Fibroblast of mammary gland (primary cell): ENCODE measurements at regions not wholly inside any gene's neighbourhood (a gene's known extent, or its start where the extent isn't known, plus 50 kb on each side); places are given as distances from the start of the nearest gene placed in this dataset.

Experiments
- DNase-seq: peaks from one replicate; pipeline ENCODE4 v3.0.0-alpha.2; 2010; ENCODE audit warnings: low read depth
- H3K4me3 ChIP-seq: 2 replicates; pipeline ENCODE4 v1.5.1; 2011; ENCODE audit warnings: low read depth, mild to moderate bottlenecking, low read length, moderate library complexity; ENCODE audit not compliant: control insufficient read depth
- TF ChIP-seq, protein P1 (sequence below): conservative IDR thresholded peaks from 2 replicates; pipeline ENCODE4 v1.5.1; 2011; ENCODE audit warnings: low read depth, low read length, inconsistent platforms; ENCODE audit not compliant: control insufficient read depth, insufficient read depth

GRCh38 chr2:146130290-146130689, 1610.4 kb upstream of the ZEB2 start:
- H3K4me3 ChIP-seq = no peak overlapping the region
- TF ChIP-seq, protein P1, sequence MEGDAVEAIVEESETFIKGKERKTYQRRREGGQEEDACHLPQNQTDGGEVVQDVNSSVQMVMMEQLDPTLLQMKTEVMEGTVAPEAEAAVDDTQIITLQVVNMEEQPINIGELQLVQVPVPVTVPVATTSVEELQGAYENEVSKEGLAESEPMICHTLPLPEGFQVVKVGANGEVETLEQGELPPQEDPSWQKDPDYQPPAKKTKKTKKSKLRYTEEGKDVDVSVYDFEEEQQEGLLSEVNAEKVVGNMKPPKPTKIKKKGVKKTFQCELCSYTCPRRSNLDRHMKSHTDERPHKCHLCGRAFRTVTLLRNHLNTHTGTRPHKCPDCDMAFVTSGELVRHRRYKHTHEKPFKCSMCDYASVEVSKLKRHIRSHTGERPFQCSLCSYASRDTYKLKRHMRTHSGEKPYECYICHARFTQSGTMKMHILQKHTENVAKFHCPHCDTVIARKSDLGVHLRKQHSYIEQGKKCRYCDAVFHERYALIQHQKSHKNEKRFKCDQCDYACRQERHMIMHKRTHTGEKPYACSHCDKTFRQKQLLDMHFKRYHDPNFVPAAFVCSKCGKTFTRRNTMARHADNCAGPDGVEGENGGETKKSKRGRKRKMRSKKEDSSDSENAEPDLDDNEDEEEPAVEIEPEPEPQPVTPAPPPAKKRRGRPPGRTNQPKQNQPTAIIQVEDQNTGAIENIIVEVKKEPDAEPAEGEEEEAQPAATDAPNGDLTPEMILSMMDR = no peak
- no peak for DNase-seq

- TF ChIP-seq, protein P1 = no peak
- DNase-seq = no peak
- H3K4me3 ChIP-seq = no peak overlapping the region
These were observed 1609.3 kb upstream of the ZEB2 start for GRCh38 chr2:146129231-146129630.

DNA sequence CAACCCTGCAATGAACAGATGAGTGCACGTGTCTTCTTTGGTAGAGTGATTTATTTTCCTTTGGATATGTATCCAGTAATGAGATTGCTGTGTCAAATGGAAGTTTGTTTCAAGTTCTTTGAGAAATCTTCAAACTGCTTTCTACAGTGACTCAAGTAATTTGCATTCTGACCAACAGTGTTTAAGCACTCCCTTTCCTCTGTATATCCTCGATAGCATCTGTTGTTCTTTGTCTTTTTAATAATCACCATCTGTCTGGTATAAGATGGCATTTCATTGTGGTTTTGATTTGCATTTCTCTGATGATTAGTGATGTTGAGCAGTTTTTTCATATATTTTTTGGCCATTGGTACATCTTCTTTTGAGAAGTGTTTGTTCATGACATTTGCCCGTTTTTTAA, 1608.3 kb upstream of the ZEB2 start:
- TF ChIP-seq, protein P1 = no peak
- no peak overlapping the region for H3K4me3 ChIP-seq
- DNase-seq = no peak

DNA sequence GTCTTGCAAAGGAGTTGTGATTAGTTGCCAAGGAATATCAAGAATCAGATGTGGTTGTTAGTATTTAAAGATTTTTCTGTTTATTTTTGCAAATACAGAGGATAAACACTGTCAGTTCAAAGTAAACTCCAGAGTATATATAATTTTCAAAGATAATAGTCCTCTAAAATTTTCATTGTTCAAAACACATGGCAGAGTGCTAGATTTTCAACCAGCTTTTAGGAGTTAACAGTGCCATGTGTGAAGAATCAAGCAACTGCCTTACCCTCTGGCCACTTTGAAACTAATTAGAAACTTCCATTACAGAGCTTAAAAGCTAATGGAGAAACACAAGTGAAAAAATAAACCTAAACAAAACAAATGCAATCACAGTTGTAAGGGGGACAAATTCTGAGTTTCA, 1605.6 kb upstream of the ZEB2 start:
- no peak overlapping the region for H3K4me3 ChIP-seq
- TF ChIP-seq, protein P1 = no peak
- DNase-seq = no peak

- DNase-seq = peak; percentile 31
- TF ChIP-seq, protein P1 = no peak
- H3K4me3 ChIP-seq = no peak overlapping the region
These were observed 1604.8 kb upstream of the ZEB2 start for GRCh38 chr2:146124741-146125140.

GRCh38 chr2:146123714-146124113, 1603.8 kb upstream of the ZEB2 start:
- TF ChIP-seq, protein P1 = no peak
- DNase-seq = peak; percentile 4

GRCh38 chr2:146123256-146123655, 1603.3 kb upstream of the ZEB2 start:
- no peak overlapping the region for H3K4me3 ChIP-seq
- no peak for DNase-seq
- TF ChIP-seq, protein P1 = no peak

More at GRCh38 chr2:146123714-146124113, 1603.8 kb upstream of the ZEB2 start:
- H3K4me3 ChIP-seq = no peak overlapping the region
